CD4-positive, alpha-beta T cell (primary cell): ENCODE measurements at regions not wholly inside any gene's neighbourhood (a gene's known extent, or its start where the extent isn't known, plus 50 kb on each side); places are given as distances from the start of the nearest gene placed in this dataset.

Experiments
- ATAC-seq: fragments of 200-7000 bp; cut with Tn5 transposase; one replicate; pipeline ENCODE4 v1.10.0; 2022; ENCODE audit warnings: mild to moderate bottlenecking; ENCODE audit not compliant: poor library complexity
- CTCF ChIA-PET: fragments of 350-600 bp; sonication (Branson Sonifier 250); formaldehyde crosslinking; loops from one replicate; lab custom pipeline; 2021; ENCODE audit warnings: antibody characterized with exemption, inconsistent platforms; lab: Charles Lee
- POLR2A ChIA-PET: fragments of 350-600 bp; sonication (Branson Sonifier 250); formaldehyde crosslinking; loops from one replicate; lab custom pipeline; 2021; ENCODE audit warnings: antibody characterized with exemption, inconsistent platforms; lab: Charles Lee
- DNase-seq, 14 experiments: peaks; one replicate each; pipeline ENCODE4 v3.0.0-alpha.2; 2013 to 2020; ENCODE audit warnings: mixed read lengths in 2 of 14
- H3K27ac ChIP-seq, 2 donors: one replicate each; pipeline versions ENCODE4 v1.5.1 to v1.7.0; 2013; ENCODE audit warnings: low read length in 2 of 2, low read depth in 1 of 2, mild to moderate bottlenecking in 1 of 2
- H3K27me3 ChIP-seq, 2 experiments: 1 replicate in 1 of 2; 2 replicates in 1 of 2; pipeline versions ENCODE4 v1.6.1 to v1.7.0; 2013; ENCODE audit warnings: low read length in 2 of 2, control low read depth in 1 of 2, mild to moderate bottlenecking in 1 of 2, moderate library complexity in 1 of 2; ENCODE audit not compliant: insufficient read depth in 2 of 2, control insufficient read depth in 1 of 2
- H3K36me3 ChIP-seq: one replicate; pipeline ENCODE4 v1.6.1; 2013; ENCODE audit warnings: low read length, control low read depth; ENCODE audit not compliant: insufficient read depth
- H3K4me1 ChIP-seq: one replicate; pipeline ENCODE4 v1.6.1; 2013; ENCODE audit warnings: low read length, control low read depth; ENCODE audit not compliant: insufficient read depth
- H3K4me3 ChIP-seq: one replicate; pipeline ENCODE4 v1.5.1; 2013; ENCODE audit warnings: mild to moderate bottlenecking, low read length, moderate library complexity
- H3K9me3 ChIP-seq, 2 experiments: 1 replicate in 1 of 2; 2 replicates in 1 of 2; pipeline versions ENCODE4 v1.6.1 to v1.7.0; 2013; ENCODE audit warnings: low read length in 2 of 2, mild to moderate bottlenecking in 2 of 2, control low read depth in 1 of 2, moderate library complexity in 1 of 2; ENCODE audit not compliant: control insufficient read depth in 1 of 2, insufficient read depth in 1 of 2
- H3K27ac Mint-ChIP-seq: one replicate; pipeline ENCODE4 v1.8.0; 2020; ENCODE audit warnings: mixed read lengths
- H3K27me3 Mint-ChIP-seq: one replicate; pipeline ENCODE4 v1.8.0; 2021; ENCODE audit warnings: mixed read lengths
- H3K36me3 Mint-ChIP-seq: one replicate; pipeline ENCODE4 v1.8.0; 2021; ENCODE audit warnings: low read depth, mixed read lengths
- H3K4me1 Mint-ChIP-seq: one replicate; pipeline ENCODE4 v1.8.0; 2021; ENCODE audit warnings: low read depth, mixed read lengths
- H3K4me3 Mint-ChIP-seq: one replicate; pipeline ENCODE4 v1.8.0; 2020; ENCODE audit warnings: mild to moderate bottlenecking, mixed read lengths
- H3K9me3 Mint-ChIP-seq: one replicate; pipeline ENCODE4 v1.8.0; 2020; ENCODE audit warnings: mixed read lengths
- CTCF ChIP-seq: fragments of 200-600 bp; IDR thresholded peaks from one replicate; pipeline ENCODE4 v1.8.0; 2022; ENCODE audit warnings: antibody characterized with exemption, mild to moderate bottlenecking
- intact Hi-C, 2 experiments: fragments of 100-400 bp; cut with DNase I in 1 of 2; cut with micrococcal nuclease in 1 of 2; formaldehyde crosslinking; loops; one replicate each; pipeline versions ENCODE4 v1.15.1 to v1.9.0; 2023 to 2025; cut with DNase I, micrococcal nuclease

GRCh38 chr6:139600343-139600742 is 225.9 kb upstream of the CITED2 start:
- no peaks in the 10 kb centered on the region for H3K27me3 ChIP-seq
- H3K4me3 ChIP-seq, result no peak overlapping the region
- Mint-ChIP-seq H3K27ac (no peak overlapping the region), H3K36me3 (no peaks in the 10 kb centered on the region), H3K4me3 (no peak overlapping the region), H3K4me1 (peaks cover 2% of the 10 kb centered on the region), H3K9me3 (no peaks in the 10 kb centered on the region), H3K27me3 (peaks cover 6% of the 10 kb centered on the region)
- intact Hi-C loops, result loop anchor here in 1 of 2 experiments (10.0 kb wide), 1 partner anchor 96 kb away; no protein-coding TSS in a partner anchor
- POLR2A ChIA-PET, result no interaction called here
- ATAC-seq (no peak), DNase-seq (no peak)
- CTCF ChIA-PET, result no interaction called here
- H3K4me1 ChIP-seq, result no peaks in the 10 kb centered on the region
- no peaks in the 10 kb centered on the region for H3K36me3 ChIP-seq
- no peaks in the 10 kb centered on the region for H3K9me3 ChIP-seq
- no peak overlapping the region for H3K27ac ChIP-seq
- TF ChIP-seq CTCF, result no peak

DNA sequence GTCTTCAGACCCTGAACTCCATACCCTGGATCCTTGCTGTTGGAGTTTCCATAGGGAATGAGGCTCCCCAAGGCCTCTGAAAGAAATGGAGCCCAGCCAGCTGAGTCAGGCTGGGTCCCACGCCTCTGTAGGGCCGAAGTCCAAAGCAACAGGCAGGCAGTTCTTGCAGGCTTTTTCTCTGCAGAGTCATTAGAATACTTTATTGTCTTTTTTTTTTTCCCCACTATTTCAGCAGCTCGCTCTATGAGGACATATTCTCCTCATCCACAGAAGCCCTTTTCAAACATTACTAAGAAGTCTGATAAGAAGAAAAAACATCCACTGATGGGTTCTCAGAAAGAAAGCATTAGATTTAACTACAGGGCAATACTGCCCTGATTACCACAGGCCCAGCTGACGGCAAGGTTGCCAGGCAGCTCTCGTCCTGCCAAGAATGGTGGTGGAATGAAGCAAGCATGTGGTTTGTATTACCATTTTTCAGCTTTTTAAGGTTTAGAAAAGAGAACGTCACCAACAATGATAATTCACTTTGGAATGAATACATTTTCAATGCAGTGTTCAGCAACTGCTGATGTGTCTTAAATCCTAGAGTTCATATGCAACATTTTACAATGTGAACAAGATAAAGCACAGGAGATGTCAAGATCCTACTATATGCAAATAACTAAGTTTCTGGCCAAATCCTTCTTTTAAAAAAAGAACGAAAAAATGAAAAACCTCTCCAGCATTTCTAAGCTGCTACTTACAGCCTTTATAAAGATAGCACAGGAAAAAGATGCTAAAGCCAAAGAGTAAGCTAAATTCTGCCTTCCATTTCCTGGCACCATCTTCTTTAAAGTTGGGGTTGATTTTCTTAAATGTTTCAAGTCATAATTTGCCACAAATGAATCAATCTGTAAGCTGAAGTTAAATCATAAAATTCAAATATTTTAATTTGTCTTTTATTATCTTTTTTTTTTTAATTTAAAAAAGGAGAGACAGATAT is 223.6 kb upstream of the CITED2 start:
- ChIA-PET CTCF (no interaction called here), POLR2A (interaction anchor here (0.8 kb wide), 1 partner anchor 282 kb away, joined by 3 read pairs; no protein-coding TSS in a partner anchor)
- no peaks in the 10 kb centered on the region for H3K36me3 Mint-ChIP-seq
- no peak for DNase-seq
- H3K36me3 ChIP-seq, result no peaks in the 10 kb centered on the region
- no peaks in the 10 kb centered on the region for H3K9me3 Mint-ChIP-seq
- H3K27me3 Mint-ChIP-seq, result peaks cover 4% of the 10 kb centered on the region
- H3K4me1 Mint-ChIP-seq, result peaks cover 8% of the 10 kb centered on the region
- no peak for TF ChIP-seq CTCF
- no peak overlapping the region for H3K4me3 ChIP-seq
- H3K9me3 ChIP-seq, result no peaks in the 10 kb centered on the region
- H3K27ac Mint-ChIP-seq, result no peak overlapping the region
- no peak for ATAC-seq
- no peak overlapping the region for H3K4me3 Mint-ChIP-seq
- no peaks in the 10 kb centered on the region for H3K4me1 ChIP-seq
- intact Hi-C loops, result no loop called here
- H3K27me3 ChIP-seq, result no peaks in the 10 kb centered on the region
- no peak overlapping the region for H3K27ac ChIP-seq

DNA sequence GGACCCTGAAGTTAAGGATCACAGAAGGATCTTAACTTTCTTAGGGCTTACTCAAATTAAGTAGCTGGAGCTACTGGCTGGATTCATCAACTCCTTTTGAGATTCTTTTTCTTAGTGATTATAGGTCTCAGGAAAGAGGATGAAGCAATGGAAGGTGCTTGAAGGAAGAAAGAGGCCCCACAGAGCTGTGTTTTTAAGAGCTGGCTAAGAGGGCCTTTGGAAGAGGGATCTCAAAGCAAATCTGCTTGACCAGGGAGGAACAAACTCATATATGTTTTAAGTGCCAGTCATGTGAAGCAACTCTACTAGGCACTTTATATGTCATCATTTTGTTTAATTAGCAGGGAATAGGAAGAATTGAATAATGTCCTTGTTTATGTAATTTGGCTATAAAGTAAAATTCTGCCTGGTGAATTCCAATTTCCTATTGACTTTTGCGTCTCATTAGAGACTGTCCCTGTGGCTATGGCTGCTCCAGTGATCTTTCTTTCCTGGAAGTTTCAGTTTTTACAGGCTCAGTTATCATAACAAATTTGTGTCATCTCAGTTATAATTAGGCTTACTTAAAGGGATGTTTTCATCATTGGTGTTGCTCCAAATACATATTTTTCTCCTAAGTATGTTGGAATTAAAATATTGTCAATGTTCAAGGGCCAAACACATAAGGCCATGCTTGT is 222.8 kb upstream of the CITED2 start:
- no peak for DNase-seq
- Mint-ChIP-seq H3K27me3 (peaks cover 9% of the 10 kb centered on the region), H3K4me3 (no peak overlapping the region), H3K9me3 (no peaks in the 10 kb centered on the region), H3K4me1 (peaks cover 8% of the 10 kb centered on the region), H3K36me3 (no peaks in the 10 kb centered on the region), H3K27ac (no peak overlapping the region)
- Histone ChIP-seq H3K36me3 (no peaks in the 10 kb centered on the region), H3K9me3 (no peaks in the 10 kb centered on the region), H3K27me3 (no peaks in the 10 kb centered on the region), H3K27ac (no peak overlapping the region), H3K4me3 (no peak overlapping the region), H3K4me1 (no peaks in the 10 kb centered on the region)
- intact Hi-C loops, result no loop called here
- POLR2A ChIA-PET, result no interaction called here
- CTCF ChIA-PET, result no interaction called here
- no peak for TF ChIP-seq CTCF
- no peak for ATAC-seq
